GM23248 (cell line): ENCODE measurements at regions not wholly inside any gene's neighbourhood (a gene's known extent, or its start where the extent isn't known, plus 50 kb on each side); places are given as distances from the start of the nearest gene placed in this dataset.

ENCODE experiments used
- DNase-seq: peaks from one replicate; pipeline ENCODE4 v3.0.0-alpha.2; 2015
- H2AFZ ChIP-seq: fragments of 200-600 bp; sonication (generic); 2 replicates; pipeline ENCODE4 v1.6.1; 2016; ENCODE audit warnings: antibody characterized with exemption
- H3F3A ChIP-seq: fragments of 200-600 bp; sonication (generic); 2 replicates; pipeline ENCODE4 v1.6.1; 2016; ENCODE audit warnings: mild to moderate bottlenecking, antibody characterized with exemption, mixed run types; ENCODE audit not compliant: insufficient read depth
- H3K27ac ChIP-seq: fragments of 200-600 bp; sonication (generic); 2 replicates; pipeline ENCODE4 v1.5.1; 2016; ENCODE audit warnings: mild to moderate bottlenecking
- H3K27me3 ChIP-seq: fragments of 200-600 bp; sonication (generic); replicated peaks from 2 replicates; pipeline ENCODE4 v1.6.1; 2016; ENCODE audit warnings: mild to moderate bottlenecking; ENCODE audit not compliant: insufficient read depth
- H3K36me3 ChIP-seq: fragments of 200-600 bp; sonication (generic); 2 replicates; pipeline ENCODE4 v1.6.1; 2016; ENCODE audit warnings: low read depth, mild to moderate bottlenecking
- H3K4me1 ChIP-seq: fragments of 200-600 bp; sonication (generic); 2 replicates; pipeline ENCODE4 v1.6.1; 2016; ENCODE audit warnings: mild to moderate bottlenecking; ENCODE audit not compliant: insufficient read depth
- H3K4me2 ChIP-seq: fragments of 200-600 bp; sonication (generic); one replicate; pipeline ENCODE4 v1.6.1; 2016; ENCODE audit warnings: mild to moderate bottlenecking; ENCODE audit not compliant: unreplicated experiment
- H3K4me3 ChIP-seq: fragments of 200-600 bp; sonication (generic); 2 replicates; pipeline ENCODE4 v1.5.1; 2016; ENCODE audit warnings: mild to moderate bottlenecking
- H3K79me2 ChIP-seq: fragments of 200-600 bp; sonication (generic); 2 replicates; pipeline ENCODE4 v1.6.1; 2016; ENCODE audit warnings: mild to moderate bottlenecking; ENCODE audit not compliant: insufficient read depth
- H3K9ac ChIP-seq: fragments of 200-600 bp; sonication (generic); 2 replicates; pipeline ENCODE4 v1.6.1; 2016; ENCODE audit warnings: mild to moderate bottlenecking
- H3K9me2 ChIP-seq: fragments of 200-600 bp; sonication (generic); 2 replicates; pipeline ENCODE4 v1.6.1; 2016; ENCODE audit warnings: mixed run types, mild to moderate bottlenecking, moderate library complexity; ENCODE audit not compliant: insufficient read depth
- H3K9me3 ChIP-seq: fragments of 200-600 bp; sonication (generic); one replicate; pipeline ENCODE4 v1.6.1; 2017; ENCODE audit warnings: low read depth
- H4K20me1 ChIP-seq: fragments of 200-600 bp; sonication (generic); 2 replicates; pipeline ENCODE4 v1.6.0; 2016; ENCODE audit not compliant: insufficient read depth
- EZH2 ChIP-seq: fragments of 200-600 bp; sonication (generic); IDR thresholded peaks from 2 replicates; pipeline ENCODE4 v1.6.1; 2018; ENCODE audit warnings: antibody characterized with exemption, mild to moderate bottlenecking; ENCODE audit not compliant: insufficient read depth, poor library complexity, severe bottlenecking
- EZH2phosphoT487 ChIP-seq: fragments of 200-600 bp; sonication (generic); IDR thresholded peaks from 2 replicates; pipeline ENCODE4 v1.6.1; 2018; ENCODE audit warnings: antibody characterized with exemption, moderate library complexity, mild to moderate bottlenecking, low read depth; ENCODE audit not compliant: insufficient read depth
- WGBS, 2 experiments: methylation state at CpG; one replicate each; pipeline ENCODE4 v1.1.6; 2015 to 2017; ENCODE audit warnings: low lambda C conversion rate in 2 of 2, low coverage in 1 of 2; ENCODE audit errors: missing lambda C conversion rate in 2 of 2; 5-methylcytosine and 5-hydroxymethylcytosine counted together
- in situ Hi-C: fragments of 300-500 bp; cut with MboI; formaldehyde crosslinking; loops from 2 replicates; pipeline ENCODE4 v1.15.0; 2020

GRCh38 chr5:173768267-173768806 is 119.8 kb upstream of the CPEB4 start:
- H3K4me1 ChIP-seq: peaks cover 12% of the 10 kb centered on the region
- H3K9me3 ChIP-seq: no peaks in the 10 kb centered on the region
- H3K9me2 ChIP-seq: no peaks in the 10 kb centered on the region
- no peak overlapping the region for H3K9ac ChIP-seq
- H2AFZ ChIP-seq: no peak overlapping the region
- DNase-seq: no peak
- no peaks in the 10 kb centered on the region for H3K79me2 ChIP-seq
- H3F3A ChIP-seq: no peaks in the 10 kb centered on the region
- in situ Hi-C loops: no loop called here
- no peak overlapping the region for H3K4me2 ChIP-seq
- H3K27ac ChIP-seq: no peak overlapping the region
- H3K4me3 ChIP-seq: no peak overlapping the region
- H3K36me3 ChIP-seq: no peaks in the 10 kb centered on the region
- H3K27me3 ChIP-seq: no peaks in the 10 kb centered on the region
- no peaks in the 10 kb centered on the region for H4K20me1 ChIP-seq
- TF ChIP-seq EZH2 (no peak), EZH2phosphoT487 (no peak)
- 75 to 79% methylated on average over 5 of the region's 5 CpGs for WGBS, 2 experiments

GRCh38 chr5:173768891-173769290 is 119.3 kb upstream of the CPEB4 start:
- H3K9me2 ChIP-seq: no peaks in the 10 kb centered on the region
- H3K4me3 ChIP-seq: no peak overlapping the region
- no peaks in the 10 kb centered on the region for H3K9me3 ChIP-seq
- TF ChIP-seq EZH2phosphoT487: no peak
- TF ChIP-seq EZH2: no peak
- in situ Hi-C loops: no loop called here
- H3K4me2 ChIP-seq: no peak overlapping the region
- WGBS, 2 experiments: 41 to 57% methylated on average over 1 of the region's 1 CpG
- H3K4me1 ChIP-seq: peaks cover 11% of the 10 kb centered on the region
- no peaks in the 10 kb centered on the region for H3K27me3 ChIP-seq
- H2AFZ ChIP-seq: no peak overlapping the region
- H4K20me1 ChIP-seq: no peaks in the 10 kb centered on the region
- no peak overlapping the region for H3K27ac ChIP-seq
- no peaks in the 10 kb centered on the region for H3K36me3 ChIP-seq
- H3F3A ChIP-seq: no peaks in the 10 kb centered on the region
- DNase-seq: no peak
- no peaks in the 10 kb centered on the region for H3K79me2 ChIP-seq
- H3K9ac ChIP-seq: no peak overlapping the region

GRCh38 chr5:173770637-173771036 is 117.5 kb upstream of the CPEB4 start:
- Histone ChIP-seq H2AFZ (no peak overlapping the region), H3K9me2 (no peaks in the 10 kb centered on the region), H3K4me3 (no peak overlapping the region), H3K4me1 (no peaks in the 10 kb centered on the region), H3K27ac (no peak overlapping the region), H4K20me1 (no peaks in the 10 kb centered on the region), H3K4me2 (no peak overlapping the region), H3K9ac (no peak overlapping the region), H3K27me3 (no peaks in the 10 kb centered on the region), H3K9me3 (no peaks in the 10 kb centered on the region), H3K79me2 (no peaks in the 10 kb centered on the region), H3K36me3 (no peaks in the 10 kb centered on the region), H3F3A (no peaks in the 10 kb centered on the region)
- no peak for TF ChIP-seq EZH2
- TF ChIP-seq EZH2phosphoT487: no peak
- 75 to 79% methylated on average over 2 of the region's 2 CpGs for WGBS, 2 experiments
- DNase-seq: no peak
- in situ Hi-C loops: no loop called here

GRCh38 chr5:173771121-173771724 is 116.9 kb upstream of the CPEB4 start:
- in situ Hi-C loops: no loop called here
- Histone ChIP-seq H3K9me3 (no peaks in the 10 kb centered on the region), H3F3A (no peaks in the 10 kb centered on the region), H3K4me3 (no peak overlapping the region), H3K4me1 (no peaks in the 10 kb centered on the region), H3K9me2 (no peaks in the 10 kb centered on the region), H3K36me3 (no peaks in the 10 kb centered on the region), H3K4me2 (no peak overlapping the region), H3K27me3 (no peaks in the 10 kb centered on the region), H3K27ac (no peak overlapping the region), H2AFZ (peak overlapping the region; percentile 73), H3K9ac (no peak overlapping the region), H3K79me2 (no peaks in the 10 kb centered on the region), H4K20me1 (no peaks in the 10 kb centered on the region)
- no peak for TF ChIP-seq EZH2
- no peak for TF ChIP-seq EZH2phosphoT487
- WGBS, 2 experiments: 40 to 44% methylated on average over 23 to 24 of the region's 24 CpGs
- DNase-seq: no peak
